ENCODE measurements at regions not wholly inside any gene's neighbourhood (a gene's known extent, or its start where the extent isn't known, plus 50 kb on each side); places are given as distances from the start of the nearest gene placed in this dataset.

DNA sequence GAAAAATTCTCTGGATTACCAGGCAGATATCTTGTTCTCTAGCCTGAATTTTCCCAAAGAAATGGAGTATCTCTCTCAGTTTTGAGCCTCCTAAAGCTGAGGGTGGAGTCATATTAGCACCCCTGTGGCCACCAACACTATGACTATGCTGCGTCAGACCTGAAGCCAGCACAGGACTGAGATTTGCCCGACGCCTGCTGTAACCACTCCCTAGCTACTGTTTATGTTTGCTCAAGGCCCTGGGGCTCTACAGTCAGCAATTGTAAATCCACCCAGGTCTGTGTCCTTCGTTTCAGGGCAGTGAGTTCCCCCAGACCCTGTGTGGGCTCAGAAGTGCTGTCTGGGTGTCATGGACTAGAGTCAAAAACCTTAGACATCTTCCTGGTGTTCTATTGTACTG lies 61.4 kb downstream of the ZXDA start:
- intact Hi-C loops (cut with micrococcal nuclease; ENCODE audit: unreplicated experiment): no loop called here
- Mint-ChIP-seq H3K4me1 (ENCODE audit: low read depth, unreplicated experiment) (no peaks in the 10 kb centered on the region), H3K27ac (ENCODE audit: unreplicated experiment) (no peak overlapping the region), H3K9me3 (ENCODE audit: unreplicated experiment) (no peaks in the 10 kb centered on the region), H3K36me3 (ENCODE audit: insufficient read depth, unreplicated experiment) (no peaks in the 10 kb centered on the region), H3K4me3 (ENCODE audit: unreplicated experiment) (no peak overlapping the region), H3K27me3 (ENCODE audit: insufficient read depth, unreplicated experiment) (peaks cover 3% of the 10 kb centered on the region)
- H3K9me3 ChIP-seq: no peaks in the 10 kb centered on the region
- ChIA-PET POLR2A (no interaction called here), CTCF (no interaction called here)
- DNase-seq: no peak
- no peaks in the 10 kb centered on the region for H3K4me1 ChIP-seq
- H3K36me3 ChIP-seq (ENCODE audit: control insufficient read depth, insufficient read depth, low read length): no peaks in the 10 kb centered on the region
- BruUV-seq (replicated peaks): no TSS peak
- no peaks in the 10 kb centered on the region for H3K27me3 ChIP-seq (replicated peaks; ENCODE audit: control insufficient read depth, insufficient read depth, low read length)
- H3K4me3 ChIP-seq (ENCODE audit: low read depth, low read length): no peak overlapping the region
- TF ChIP-seq, protein P1, sequence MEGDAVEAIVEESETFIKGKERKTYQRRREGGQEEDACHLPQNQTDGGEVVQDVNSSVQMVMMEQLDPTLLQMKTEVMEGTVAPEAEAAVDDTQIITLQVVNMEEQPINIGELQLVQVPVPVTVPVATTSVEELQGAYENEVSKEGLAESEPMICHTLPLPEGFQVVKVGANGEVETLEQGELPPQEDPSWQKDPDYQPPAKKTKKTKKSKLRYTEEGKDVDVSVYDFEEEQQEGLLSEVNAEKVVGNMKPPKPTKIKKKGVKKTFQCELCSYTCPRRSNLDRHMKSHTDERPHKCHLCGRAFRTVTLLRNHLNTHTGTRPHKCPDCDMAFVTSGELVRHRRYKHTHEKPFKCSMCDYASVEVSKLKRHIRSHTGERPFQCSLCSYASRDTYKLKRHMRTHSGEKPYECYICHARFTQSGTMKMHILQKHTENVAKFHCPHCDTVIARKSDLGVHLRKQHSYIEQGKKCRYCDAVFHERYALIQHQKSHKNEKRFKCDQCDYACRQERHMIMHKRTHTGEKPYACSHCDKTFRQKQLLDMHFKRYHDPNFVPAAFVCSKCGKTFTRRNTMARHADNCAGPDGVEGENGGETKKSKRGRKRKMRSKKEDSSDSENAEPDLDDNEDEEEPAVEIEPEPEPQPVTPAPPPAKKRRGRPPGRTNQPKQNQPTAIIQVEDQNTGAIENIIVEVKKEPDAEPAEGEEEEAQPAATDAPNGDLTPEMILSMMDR (IDR thresholded peaks at IDR 0.05; ENCODE audit: insufficient read depth in 1 of 2, low read depth in 1 of 2, low read length in 1 of 2, severe bottlenecking in 1 of 2, unreplicated experiment in 1 of 2): no peak

- Mint-ChIP-seq H3K36me3 (ENCODE audit: insufficient read depth, unreplicated experiment) (no peaks in the 10 kb centered on the region), H3K27ac (ENCODE audit: unreplicated experiment) (no peak overlapping the region), H3K4me1 (ENCODE audit: low read depth, unreplicated experiment) (no peaks in the 10 kb centered on the region), H3K4me3 (ENCODE audit: unreplicated experiment) (no peak overlapping the region), H3K27me3 (ENCODE audit: insufficient read depth, unreplicated experiment) (no peaks in the 10 kb centered on the region), H3K9me3 (ENCODE audit: unreplicated experiment) (no peaks in the 10 kb centered on the region)
- DNase-seq: no peak
- no peaks in the 10 kb centered on the region for H3K36me3 ChIP-seq (ENCODE audit: control insufficient read depth, insufficient read depth, low read length)
- BruUV-seq (replicated peaks): no TSS peak
- H3K4me3 ChIP-seq (ENCODE audit: low read depth, low read length): no peak overlapping the region
- no peaks in the 10 kb centered on the region for H3K27me3 ChIP-seq (replicated peaks; ENCODE audit: control insufficient read depth, insufficient read depth, low read length)
- POLR2A ChIA-PET: no interaction called here
- no peaks in the 10 kb centered on the region for H3K4me1 ChIP-seq
- TF ChIP-seq, protein P1 (IDR thresholded peaks at IDR 0.05; ENCODE audit: insufficient read depth in 1 of 2, low read depth in 1 of 2, low read length in 1 of 2, severe bottlenecking in 1 of 2, unreplicated experiment in 1 of 2): no peak
- H3K9me3 ChIP-seq: no peaks in the 10 kb centered on the region
- CTCF ChIA-PET: interaction anchor here (0.5 kb wide), 1 partner anchor 904 kb away, joined by 3 read pairs; no protein-coding TSS in a partner anchor
- intact Hi-C loops (cut with micrococcal nuclease; ENCODE audit: unreplicated experiment): no loop called here
Observed at GRCh38 chrX:57822818-57823217, 87.4 kb downstream of the ZXDA start.

DNA sequence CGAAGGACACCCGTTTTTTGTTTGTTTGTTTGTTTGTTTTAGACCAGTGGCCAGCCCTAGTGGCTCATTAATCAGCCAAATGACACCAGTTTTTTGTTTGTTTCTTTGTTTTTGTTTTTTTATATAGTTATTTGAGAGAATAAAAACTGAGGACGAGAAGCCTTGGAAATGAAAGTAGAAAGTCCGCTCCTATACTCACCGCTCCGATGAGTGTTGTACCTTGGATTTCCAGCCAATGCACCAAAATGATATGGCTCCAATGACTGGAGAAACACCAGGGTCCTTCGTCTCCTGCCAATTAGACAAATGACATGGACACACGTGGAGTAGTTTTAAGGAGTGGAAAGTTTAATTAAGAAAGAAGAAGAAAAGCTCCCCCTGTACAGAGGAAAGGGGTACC lies 87.9 kb downstream of the ZXDA start:
- CTCF ChIA-PET: interaction anchor here (0.9 kb wide), 1 partner anchor 96 kb away, joined by 3 read pairs; no protein-coding TSS in a partner anchor
- H3K27me3 Mint-ChIP-seq (ENCODE audit: insufficient read depth, unreplicated experiment): no peaks in the 10 kb centered on the region

More for the DNA sequence above, 87.9 kb downstream of the ZXDA start:
- no peaks in the 10 kb centered on the region for H3K36me3 Mint-ChIP-seq (ENCODE audit: insufficient read depth, unreplicated experiment)
- no peak overlapping the region for H3K4me3 Mint-ChIP-seq (ENCODE audit: unreplicated experiment)
- H3K4me1 ChIP-seq: no peaks in the 10 kb centered on the region
- no peak overlapping the region for H3K4me3 ChIP-seq (ENCODE audit: low read depth, low read length)
- no peaks in the 10 kb centered on the region for H3K36me3 ChIP-seq (ENCODE audit: control insufficient read depth, insufficient read depth, low read length)
- H3K9me3 Mint-ChIP-seq (ENCODE audit: unreplicated experiment): no peaks in the 10 kb centered on the region
- intact Hi-C loops (cut with micrococcal nuclease; ENCODE audit: unreplicated experiment): no loop called here
- TF ChIP-seq, protein P1 (IDR thresholded peaks at IDR 0.05; ENCODE audit: insufficient read depth in 1 of 2, low read depth in 1 of 2, low read length in 1 of 2, severe bottlenecking in 1 of 2, unreplicated experiment in 1 of 2): no peak
- H3K9me3 ChIP-seq: no peaks in the 10 kb centered on the region
- H3K4me1 Mint-ChIP-seq (ENCODE audit: low read depth, unreplicated experiment): no peaks in the 10 kb centered on the region
- no peak for DNase-seq
- no peak overlapping the region for H3K27ac Mint-ChIP-seq (ENCODE audit: unreplicated experiment)
- no peaks in the 10 kb centered on the region for H3K27me3 ChIP-seq (replicated peaks; ENCODE audit: control insufficient read depth, insufficient read depth, low read length)
- POLR2A ChIA-PET: no interaction called here
- no TSS peak for BruUV-seq (replicated peaks)

Data from Caco-2 (cell line).